Neural cell (in vitro differentiated cells): ENCODE measurements at regions not wholly inside any gene's neighbourhood (a gene's known extent, or its start where the extent isn't known, plus 50 kb on each side); places are given as distances from the start of the nearest gene placed in this dataset.

ENCODE experiments used
- EP300 ChIP-seq: fragments of 450-650 bp; conservative IDR thresholded peaks from 2 replicates; pipeline ENCODE4 v1.6.1; 2014; ENCODE audit warnings: antibody characterized with exemption, mild to moderate bottlenecking, moderate library complexity; ENCODE audit not compliant: poor library complexity, severe bottlenecking
- EZH2 ChIP-seq: fragments of 200-600, 300-800 bp; shearing (Covaris generic), sonication (generic); IDR thresholded peaks from 2 replicates; pipeline ENCODE4 v1.6.1; 2014; ENCODE audit warnings: antibody characterized with exemption, low read length, borderline replicate concordance, mild to moderate bottlenecking; ENCODE audit not compliant: insufficient read depth, poor library complexity, severe bottlenecking

DNA sequence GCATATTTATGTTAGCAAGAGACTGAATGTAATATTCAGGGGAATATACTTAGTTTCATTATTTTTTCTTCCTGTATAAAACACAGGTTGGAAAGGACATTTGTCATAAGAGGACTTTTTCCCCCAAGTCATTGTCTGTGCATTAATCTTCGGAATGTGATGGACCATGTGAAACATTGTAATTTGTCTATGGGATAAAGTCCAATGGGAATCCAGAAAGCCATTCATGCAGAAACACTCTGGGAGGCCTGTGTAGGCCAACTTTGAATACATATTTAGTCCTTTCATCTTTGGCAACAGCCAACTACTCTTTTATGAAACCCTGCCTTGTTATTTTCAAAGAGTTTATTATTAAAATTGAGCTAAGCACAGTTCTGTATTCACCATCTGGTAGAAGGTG lies 386.4 kb downstream of the PIK3C3 start:
- TF ChIP-seq EP300: no peak
- TF ChIP-seq EZH2: no peak
